ENCODE measurements at regions not wholly inside any gene's neighbourhood (a gene's known extent, or its start where the extent isn't known, plus 50 kb on each side); places are given as distances from the start of the nearest gene placed in this dataset.

DNA sequence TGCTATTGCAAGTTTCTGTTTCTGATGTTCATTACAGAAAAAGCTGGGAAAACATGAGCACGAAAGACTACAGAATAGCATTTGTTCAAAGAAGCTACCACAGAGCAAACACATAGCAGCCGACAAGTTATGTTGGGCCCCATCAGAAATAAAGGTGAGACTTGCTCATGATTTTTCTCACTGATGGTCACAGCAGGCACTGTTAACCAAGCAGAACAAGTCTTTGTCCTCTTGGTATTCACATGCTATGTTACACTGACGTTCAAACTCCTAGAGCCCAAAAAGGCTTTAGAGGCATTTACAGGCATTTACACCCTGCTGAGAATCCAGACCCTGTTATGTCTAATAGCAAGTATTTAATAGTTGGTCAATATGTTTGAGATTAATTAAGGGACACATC is 235.0 kb upstream of the HNMT start:
- Histone ChIP-seq H3K9ac (ENCODE audit: low read length) (no peak overlapping the region), H2AFZ (ENCODE audit: low read length) (no peak overlapping the region), H3K4me3 (ENCODE audit: low read length) (no peak overlapping the region), H3K27ac (ENCODE audit: low read length) (no peak overlapping the region), H3F3A (ENCODE audit: insufficient read depth, low read length) (no peaks in the 10 kb centered on the region), H3K36me3 (replicated peaks; ENCODE audit: insufficient read depth, low read length) (no peaks in the 10 kb centered on the region), H3K4me2 (ENCODE audit: low read depth, low read length) (no peak overlapping the region), H3K4me1 (ENCODE audit: low read length) (no peaks in the 10 kb centered on the region), H3K79me2 (ENCODE audit: low read length) (no peaks in the 10 kb centered on the region), H4K20me1 (ENCODE audit: insufficient read depth, low read length) (no peaks in the 10 kb centered on the region), H3K9me3 (replicated peaks; ENCODE audit: insufficient read depth, low read length) (no peaks in the 10 kb centered on the region), H3K9me2 (replicated peaks; ENCODE audit: insufficient read depth, low read length) (no peaks in the 10 kb centered on the region), H3K27me3 (replicated peaks; ENCODE audit: insufficient read depth, low read length) (no peaks in the 10 kb centered on the region)
- DNase-seq: no peak
- TF ChIP-seq EZH2phosphoT487 (IDR thresholded peaks at IDR 0.05; ENCODE audit: low read length) (no peak), EZH2 (optimal IDR thresholded peaks at IDR 0.05; ENCODE audit: low read depth, low read length) (no peak)
- TF ChIP-seq, protein P1, sequence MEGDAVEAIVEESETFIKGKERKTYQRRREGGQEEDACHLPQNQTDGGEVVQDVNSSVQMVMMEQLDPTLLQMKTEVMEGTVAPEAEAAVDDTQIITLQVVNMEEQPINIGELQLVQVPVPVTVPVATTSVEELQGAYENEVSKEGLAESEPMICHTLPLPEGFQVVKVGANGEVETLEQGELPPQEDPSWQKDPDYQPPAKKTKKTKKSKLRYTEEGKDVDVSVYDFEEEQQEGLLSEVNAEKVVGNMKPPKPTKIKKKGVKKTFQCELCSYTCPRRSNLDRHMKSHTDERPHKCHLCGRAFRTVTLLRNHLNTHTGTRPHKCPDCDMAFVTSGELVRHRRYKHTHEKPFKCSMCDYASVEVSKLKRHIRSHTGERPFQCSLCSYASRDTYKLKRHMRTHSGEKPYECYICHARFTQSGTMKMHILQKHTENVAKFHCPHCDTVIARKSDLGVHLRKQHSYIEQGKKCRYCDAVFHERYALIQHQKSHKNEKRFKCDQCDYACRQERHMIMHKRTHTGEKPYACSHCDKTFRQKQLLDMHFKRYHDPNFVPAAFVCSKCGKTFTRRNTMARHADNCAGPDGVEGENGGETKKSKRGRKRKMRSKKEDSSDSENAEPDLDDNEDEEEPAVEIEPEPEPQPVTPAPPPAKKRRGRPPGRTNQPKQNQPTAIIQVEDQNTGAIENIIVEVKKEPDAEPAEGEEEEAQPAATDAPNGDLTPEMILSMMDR (IDR thresholded peaks at IDR 0.05; ENCODE audit: low read length): no peak

DNA sequence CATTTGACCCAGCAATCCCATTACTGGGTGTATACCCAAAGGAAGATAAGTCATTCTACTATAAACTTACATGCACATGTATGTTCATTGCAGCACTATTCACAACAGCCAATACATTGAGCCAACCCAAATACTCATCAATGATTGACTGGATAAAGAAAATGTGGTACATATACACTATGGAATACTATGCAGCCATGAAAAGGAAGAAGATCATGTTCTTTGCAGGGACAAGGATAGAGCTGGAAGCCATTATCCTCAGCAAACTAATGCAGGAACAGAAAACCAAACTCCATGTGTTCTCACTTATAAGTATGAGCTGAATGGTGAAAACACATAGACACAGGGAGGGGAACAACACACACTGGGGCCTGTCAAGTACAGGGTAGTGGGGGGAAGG is 226.7 kb upstream of the HNMT start:
- Histone ChIP-seq H3K27ac (ENCODE audit: low read length) (no peak overlapping the region), H3K9ac (ENCODE audit: low read length) (no peak overlapping the region), H3K9me3 (replicated peaks; ENCODE audit: insufficient read depth, low read length) (no peaks in the 10 kb centered on the region), H3F3A (ENCODE audit: insufficient read depth, low read length) (no peaks in the 10 kb centered on the region), H4K20me1 (ENCODE audit: insufficient read depth, low read length) (no peaks in the 10 kb centered on the region), H3K36me3 (replicated peaks; ENCODE audit: insufficient read depth, low read length) (no peaks in the 10 kb centered on the region), H3K79me2 (ENCODE audit: low read length) (no peaks in the 10 kb centered on the region), H2AFZ (ENCODE audit: low read length) (no peak overlapping the region), H3K4me2 (ENCODE audit: low read depth, low read length) (no peak overlapping the region), H3K9me2 (replicated peaks; ENCODE audit: insufficient read depth, low read length) (no peaks in the 10 kb centered on the region), H3K27me3 (replicated peaks; ENCODE audit: insufficient read depth, low read length) (no peaks in the 10 kb centered on the region), H3K4me3 (ENCODE audit: low read length) (no peak overlapping the region), H3K4me1 (ENCODE audit: low read length) (no peaks in the 10 kb centered on the region)
- no peak for DNase-seq
- TF ChIP-seq, protein P1 (IDR thresholded peaks at IDR 0.05; ENCODE audit: low read length): no peak
- no peak for TF ChIP-seq EZH2phosphoT487 (IDR thresholded peaks at IDR 0.05; ENCODE audit: low read length)
- TF ChIP-seq EZH2 (optimal IDR thresholded peaks at IDR 0.05; ENCODE audit: low read depth, low read length): no peak

DNA sequence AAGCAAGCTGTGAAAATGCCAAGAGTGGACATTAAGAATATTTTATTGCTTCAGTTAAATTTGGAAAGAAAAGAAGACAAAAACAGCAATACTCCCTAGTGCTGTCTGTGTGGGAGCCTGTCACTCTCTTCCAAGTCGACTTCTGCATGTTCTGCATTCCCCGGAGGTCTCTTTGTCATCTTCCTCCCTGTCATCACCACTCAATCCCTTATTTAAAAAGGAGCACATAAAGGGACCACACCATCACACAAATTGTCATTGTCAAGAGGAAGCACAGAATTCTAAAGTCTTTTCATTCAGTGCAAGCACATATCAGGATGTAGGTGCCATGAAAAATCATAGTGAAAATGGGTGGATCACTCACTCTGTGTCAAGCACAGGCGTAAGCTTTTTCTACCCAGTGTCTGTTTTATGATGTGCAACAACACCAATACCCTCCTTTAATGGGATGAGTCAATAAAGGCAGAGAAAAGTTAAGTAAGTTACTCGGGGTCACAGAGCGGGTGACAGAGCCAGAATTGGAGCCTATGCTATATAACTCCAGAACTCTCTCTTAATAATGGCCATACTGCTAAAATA is 222.4 kb upstream of the HNMT start:
- Histone ChIP-seq H3F3A (ENCODE audit: insufficient read depth, low read length) (no peaks in the 10 kb centered on the region), H3K4me2 (ENCODE audit: low read depth, low read length) (no peak overlapping the region), H3K9me3 (replicated peaks; ENCODE audit: insufficient read depth, low read length) (no peaks in the 10 kb centered on the region), H4K20me1 (ENCODE audit: insufficient read depth, low read length) (no peaks in the 10 kb centered on the region), H3K4me1 (ENCODE audit: low read length) (no peaks in the 10 kb centered on the region), H3K27ac (ENCODE audit: low read length) (no peak overlapping the region), H3K9me2 (replicated peaks; ENCODE audit: insufficient read depth, low read length) (no peaks in the 10 kb centered on the region), H2AFZ (ENCODE audit: low read length) (no peak overlapping the region), H3K4me3 (ENCODE audit: low read length) (no peak overlapping the region), H3K27me3 (replicated peaks; ENCODE audit: insufficient read depth, low read length) (no peaks in the 10 kb centered on the region), H3K79me2 (ENCODE audit: low read length) (no peaks in the 10 kb centered on the region), H3K9ac (ENCODE audit: low read length) (no peak overlapping the region), H3K36me3 (replicated peaks; ENCODE audit: insufficient read depth, low read length) (no peaks in the 10 kb centered on the region)
- TF ChIP-seq EZH2 (optimal IDR thresholded peaks at IDR 0.05; ENCODE audit: low read depth, low read length) (no peak), EZH2phosphoT487 (IDR thresholded peaks at IDR 0.05; ENCODE audit: low read length) (no peak)
- TF ChIP-seq, protein P1 (IDR thresholded peaks at IDR 0.05; ENCODE audit: low read length): no peak
- DNase-seq: no peak
